GM12878 (cell line): ENCODE measurements at regions not wholly inside any gene's neighbourhood (a gene's known extent, or its start where the extent isn't known, plus 50 kb on each side); places are given as distances from the start of the nearest gene placed in this dataset.

ENCODE experiments used
- ATAC-seq: fragments of 200-7000 bp; cut with Tn5 transposase; 3 replicates; pipeline ENCODE4 v1.9.1; 2020; ENCODE audit warnings: mild to moderate bottlenecking, moderate library complexity
- BruUV-seq: library from RNA; stranded (reverse); fragments of 400-500 nt; replicated peaks from 2 replicates; lab custom pipeline; 2021; lab: Mats Ljungman, UMichigan
- CTCF ChIA-PET: fragments of 300-600 bp; sonication (Branson Sonifier 250); formaldehyde crosslinking; extraction: SDS; loops from one replicate; lab custom pipeline; 2021; ENCODE audit warnings: inconsistent platforms; lab: Yijun Ruan, JAX
- POLR2A ChIA-PET: fragments of 350-600 bp; formaldehyde crosslinking; extraction: SDS; loops from one replicate; lab custom pipeline; 2021; ENCODE audit warnings: inconsistent platforms; lab: Charles Lee
- RAD21 ChIA-PET: fragments of 300-600 bp; sonication (Branson Sonifier 250); formaldehyde crosslinking; loops from one replicate; lab custom pipeline; 2023; ENCODE audit warnings: antibody characterized with exemption; ENCODE audit not compliant: unreplicated experiment; lab: Charles Lee
- SMC1A ChIA-PET: fragments of 300-600 bp; sonication (Branson Sonifier 250); formaldehyde crosslinking; loops from one replicate; lab custom pipeline; 2023; ENCODE audit not compliant: unreplicated experiment, uncharacterized antibody; lab: Charles Lee
- DNase-seq: peaks from one replicate; pipeline ENCODE4 v3.0.0-alpha.2; 2011; ENCODE audit warnings: low read depth, low spot score
- FAIRE-seq: peaks from 3 replicates; lab custom pipeline; 2011; peaks lifted over from hg19 to GRCh38; lab: Jason Lieb, UNC
- H2AFZ ChIP-seq: 2 replicates; pipeline ENCODE4 v1.6.0; 2011; ENCODE audit warnings: low read depth, low read length, control low read depth; ENCODE audit not compliant: control insufficient read depth
- H3K27ac ChIP-seq: 2 replicates; pipeline ENCODE4 v1.5.1; 2011; ENCODE audit warnings: control low read depth; ENCODE audit not compliant: control insufficient read depth, insufficient read depth
- H3K27me3 ChIP-seq, 2 experiments: replicated peaks in 1 of 2; 2 replicates each; pipeline versions ENCODE4 v1.6.0 to v1.6.1; 2011; ENCODE audit warnings: low read length in 1 of 2; ENCODE audit not compliant: control insufficient read depth in 2 of 2, insufficient read depth in 2 of 2
- H3K36me3 ChIP-seq, 2 experiments: 2 replicates each; pipeline ENCODE4 v1.5.1; 2011; ENCODE audit warnings: low read length in 1 of 2; ENCODE audit not compliant: control insufficient read depth in 2 of 2, insufficient read depth in 2 of 2
- H3K4me1 ChIP-seq: 2 replicates; pipeline ENCODE4 v1.6.1; 2011; ENCODE audit warnings: mild to moderate bottlenecking, low read length, moderate library complexity, mixed read lengths; ENCODE audit not compliant: control insufficient read depth, insufficient read depth
- H3K4me2 ChIP-seq: 2 replicates; pipeline ENCODE4 v1.6.0; 2011; ENCODE audit warnings: control low read depth; ENCODE audit not compliant: control insufficient read depth, insufficient read depth
- H3K4me3 ChIP-seq: fragments of 200-600 bp; sonication (generic); 2 replicates; pipeline ENCODE4 v1.5.1; 2016
- H3K79me2 ChIP-seq: 2 replicates; pipeline ENCODE4 v1.6.0; 2011; ENCODE audit warnings: low read length; ENCODE audit not compliant: control insufficient read depth, insufficient read depth
- H3K9ac ChIP-seq: 2 replicates; pipeline ENCODE4 v1.8.0; 2011; ENCODE audit warnings: low read length, control low read depth, mixed read lengths; ENCODE audit not compliant: control insufficient read depth, insufficient read depth
- H3K9me3 ChIP-seq: replicated peaks from 3 replicates; pipeline ENCODE4 v1.5.1; 2011; ENCODE audit warnings: mild to moderate bottlenecking, low read length; ENCODE audit not compliant: control insufficient read depth, insufficient read depth
- H4K20me1 ChIP-seq: 2 replicates; pipeline ENCODE4 v1.6.0; 2011; ENCODE audit not compliant: control insufficient read depth, insufficient read depth
- BMI1 ChIP-seq: fragments of 450-650 bp; IDR thresholded peaks from 2 replicates; pipeline ENCODE4 v1.6.1; 2016; ENCODE audit warnings: mild to moderate bottlenecking, moderate library complexity, borderline replicate concordance
- GATAD2B ChIP-seq: fragments of 450-650 bp; conservative IDR thresholded peaks from 2 replicates; pipeline ENCODE4 v1.6.1; 2017; ENCODE audit warnings: low read depth, mild to moderate bottlenecking, moderate library complexity
- HSF1 ChIP-seq: fragments of 150-350 bp; IDR thresholded peaks from 2 replicates; pipeline ENCODE4 v1.6.1; 2014; ENCODE audit warnings: mild to moderate bottlenecking, low read depth, low read length
- IKZF2 ChIP-seq, 2 experiments: fragments of 450-650 bp; IDR thresholded peaks; 2 replicates each; pipeline ENCODE4 v1.6.1; 2017; ENCODE audit warnings: mild to moderate bottlenecking in 2 of 2, moderate library complexity in 2 of 2
- KAT2A ChIP-seq: conservative IDR thresholded peaks from 2 replicates; pipeline ENCODE4 v1.6.1; 2011; ENCODE audit warnings: low read depth, low read length; ENCODE audit not compliant: control insufficient read depth
- NFYA ChIP-seq: IDR thresholded peaks from 2 replicates; pipeline ENCODE4 v1.6.1; 2011; ENCODE audit warnings: low read depth, mild to moderate bottlenecking, low read length, improper control_type of control experiment, borderline replicate concordance
- NR2C1 ChIP-seq: fragments of 450-650 bp; IDR thresholded peaks from 2 replicates; pipeline ENCODE4 v1.6.1; 2017; ENCODE audit warnings: antibody characterized with exemption, mild to moderate bottlenecking, moderate library complexity
- PAX8 ChIP-seq: fragments of 450-650 bp; IDR thresholded peaks from 2 replicates; pipeline ENCODE4 v1.6.1; 2017; ENCODE audit warnings: mild to moderate bottlenecking, moderate library complexity
- SMAD1 ChIP-seq: fragments of 450-650 bp; IDR thresholded peaks from 2 replicates; pipeline ENCODE4 v1.6.1; 2018; ENCODE audit warnings: mild to moderate bottlenecking, low read depth; ENCODE audit not compliant: partially characterized antibody
- SUPT20H ChIP-seq: IDR thresholded peaks from 2 replicates; pipeline ENCODE4 v1.6.1; 2011; ENCODE audit warnings: low read depth, mild to moderate bottlenecking, low read length, moderate library complexity, borderline replicate concordance; ENCODE audit not compliant: control insufficient read depth
- SUZ12 ChIP-seq: fragments of 200-600 bp; sonication (generic); IDR thresholded peaks from one replicate; pipeline ENCODE4 v1.6.1; 2018; ENCODE audit warnings: antibody characterized with exemption, mild to moderate bottlenecking; ENCODE audit not compliant: unreplicated experiment
- USF2 ChIP-seq: IDR thresholded peaks from 2 replicates; pipeline ENCODE4 v1.6.1; 2011; ENCODE audit warnings: low read depth, low read length, improper control_type of control experiment, borderline replicate concordance
- ZBTB33 ChIP-seq: fragments of 450-650 bp; IDR thresholded peaks from 2 replicates; pipeline ENCODE4 v1.6.1; 2017; ENCODE audit warnings: mild to moderate bottlenecking
- ZBTB40 ChIP-seq: fragments of 450-650 bp; IDR thresholded peaks from 2 replicates; pipeline ENCODE4 v1.6.1; 2016; ENCODE audit warnings: mild to moderate bottlenecking, moderate library complexity, borderline replicate concordance
- ZNF274 ChIP-seq: IDR thresholded peaks from one replicate; pipeline ENCODE4 v1.8.0; 2011; ENCODE audit not compliant: insufficient read length, insufficient read depth
- ZSCAN29 ChIP-seq: fragments of 450-650 bp; IDR thresholded peaks from 2 replicates; pipeline ENCODE4 v1.6.1; 2017; ENCODE audit warnings: mild to moderate bottlenecking, moderate library complexity
- ZZZ3 ChIP-seq: IDR thresholded peaks from 2 replicates; pipeline ENCODE4 v1.6.1; 2011; ENCODE audit warnings: low read depth; ENCODE audit not compliant: control insufficient read depth, insufficient read length
- WGBS: methylation state at CpG from one replicate; pipeline ENCODE4 v1.1.6; 2016; ENCODE audit warnings: low lambda C conversion rate; ENCODE audit not compliant: insufficient replicate concordance, insufficient coverage; ENCODE audit errors: missing lambda C conversion rate; 5-methylcytosine and 5-hydroxymethylcytosine counted together
- in situ Hi-C: fragments of 300-500 bp; cut with MboI; formaldehyde crosslinking; loops from 9 replicates; pipeline ENCODE4 v1.14.3; 2018; ENCODE audit warnings: mixed read lengths
- intact Hi-C: fragments of 100-400 bp; cut with micrococcal nuclease; formaldehyde crosslinking; loops from one replicate; pipeline ENCODE4 v1.14.2; 2022; ENCODE audit not compliant: unreplicated experiment

- TF ChIP-seq SUZ12 (no peak), ZBTB33 (no peak), NFYA (no peak), NR2C1 (no peak), KAT2A (no peak), PAX8 (no peak), ZNF274 (no peak)
Observed at GRCh38 chr5:6905423-6905822, 192.2 kb downstream of the TENT4A start (continued).

GRCh38 chr5:6905883-6906282 lies 192.7 kb downstream of the TENT4A start:
- 61% methylated on average over 5 of the region's 5 CpGs for WGBS
- no peaks in the 10 kb centered on the region; the same call in 1 of the 2 replicates for H4K20me1 ChIP-seq
- no peak overlapping the region for H3K9ac ChIP-seq
- FAIRE-seq (no peak), DNase-seq (no peak), ATAC-seq (no peak)
- no peaks in the 10 kb centered on the region for H3K36me3 ChIP-seq
- CTCF ChIA-PET = no interaction called here
- intact Hi-C loops = no loop called here
- no peaks in the 10 kb centered on the region for H3K79me2 ChIP-seq
- RAD21 ChIA-PET = no interaction called here
- SMC1A ChIA-PET = no interaction called here
- POLR2A ChIA-PET = no interaction called here
- in situ Hi-C loops = no loop called here
- H3K27me3 ChIP-seq = 0 out of 4 replicates have a peak, but pooled peaks cover 0 to 3% of the 10 kb centered on the region in 2 experiments
- H3K4me1 ChIP-seq = no peaks in the 10 kb centered on the region
- no TSS peak for BruUV-seq
- no peak overlapping the region for H3K4me2 ChIP-seq
- no peaks in the 10 kb centered on the region for H3K9me3 ChIP-seq
- no peak overlapping the region for H3K4me3 ChIP-seq
- H2AFZ ChIP-seq = no peak overlapping the region
- no peak overlapping the region for H3K27ac ChIP-seq
- TF ChIP-seq SUPT20H = no peak
- no peak for TF ChIP-seq SMAD1
- TF ChIP-seq ZSCAN29 = no peak
- TF ChIP-seq HSF1 = no peak
- TF ChIP-seq BMI1 = no peak
- TF ChIP-seq GATAD2B = no peak
- no peak for TF ChIP-seq ZBTB40
- no peak for TF ChIP-seq USF2
- TF ChIP-seq IKZF2 (IDR thresholded peaks at IDR 0.05) = no peak
- TF ChIP-seq ZZZ3 = no peak
